SK-N-SH (cell line): ENCODE measurements at regions not wholly inside any gene's neighbourhood (a gene's known extent, or its start where the extent isn't known, plus 50 kb on each side); places are given as distances from the start of the nearest gene placed in this dataset.

ENCODE experiments used
- CTCF ChIA-PET: fragments of 300-600, 350-600 bp; formaldehyde crosslinking; extraction: SDS; loops from one replicate; lab custom pipeline; 2021; lab: Yijun Ruan, JAX
- POLR2A ChIA-PET: fragments of 350-600 bp; sonication (Branson Sonifier 250); formaldehyde crosslinking; extraction: SDS; loops from one replicate; lab custom pipeline; 2020; ENCODE audit warnings: antibody characterized with exemption, inconsistent platforms; lab: Yijun Ruan, JAX
- DNase-seq: peaks from one replicate; pipeline ENCODE4 v3.0.0; 2012
- H2AFZ ChIP-seq: fragments of 200-600 bp; sonication (generic); 2 replicates; pipeline ENCODE4 v1.8.1; 2016; ENCODE audit warnings: antibody characterized with exemption, mild to moderate bottlenecking, low read depth
- H3F3A ChIP-seq: fragments of 200-600 bp; sonication (generic); replicated peaks from 2 replicates; pipeline ENCODE3; 2016; ENCODE audit warnings: antibody characterized with exemption, mild to moderate bottlenecking; ENCODE audit not compliant: insufficient read depth
- H3K27ac ChIP-seq, 2 experiments: fragments of 200-500 bp in 1 of 2; fragments of 200-600 bp in 1 of 2; sonication (Bioruptor generic) in 1 of 2; sonication (generic), shearing (Covaris generic) in 1 of 2; 2 replicates each; pipeline versions ENCODE4 v1.5.1 to v1.6.1; 2014 to 2016; ENCODE audit warnings: low read depth in 2 of 2, inconsistent platforms in 1 of 2, low read length in 1 of 2, mild to moderate bottlenecking in 1 of 2, mixed read lengths in 1 of 2
- H3K27me3 ChIP-seq: fragments of 200-600 bp; sonication (generic), shearing (Covaris generic); 2 replicates; pipeline ENCODE4 v1.6.1; 2016; ENCODE audit warnings: mixed run types; ENCODE audit not compliant: insufficient read depth
- H3K36me3 ChIP-seq, 2 experiments: fragments of 200-500 bp in 1 of 2; fragments of 200-600 bp in 1 of 2; sonication (Bioruptor generic) in 1 of 2; sonication (generic) in 1 of 2; replicated peaks in 1 of 2; 2 replicates each; pipeline versions ENCODE3 to v1.5.1; 2014 to 2016; ENCODE audit warnings: low read length in 1 of 2, mild to moderate bottlenecking in 1 of 2; ENCODE audit not compliant: insufficient read depth in 2 of 2, control insufficient read depth in 1 of 2
- H3K4me1 ChIP-seq, 2 experiments: fragments of 200-500 bp in 1 of 2; fragments of 200-600 bp in 1 of 2; sonication (Bioruptor generic) in 1 of 2; sonication (generic), shearing (Covaris generic) in 1 of 2; 2 replicates each; pipeline versions ENCODE4 v1.5.1 to v1.6.1; 2014 to 2016; ENCODE audit warnings: low read depth in 1 of 2, low read length in 1 of 2, mixed run types in 1 of 2; ENCODE audit not compliant: insufficient read depth in 2 of 2, control insufficient read depth in 1 of 2
- H3K4me2 ChIP-seq: fragments of 200-600 bp; sonication (generic), shearing (Covaris generic); 2 replicates; pipeline ENCODE4 v1.6.1; 2017; ENCODE audit warnings: mixed run types
- H3K4me3 ChIP-seq, 2 experiments: fragments of 200-500 bp in 1 of 2; fragments of 200-600 bp in 1 of 2; sonication (Bioruptor generic) in 1 of 2; sonication (generic), shearing (Covaris generic) in 1 of 2; 2 replicates each; pipeline versions ENCODE4 v1.5.1 to v1.8.1; 2014 to 2016; ENCODE audit warnings: low read depth in 2 of 2, inconsistent platforms in 1 of 2, low read length in 1 of 2, mild to moderate bottlenecking in 1 of 2, mixed read lengths in 1 of 2, moderate library complexity in 1 of 2
- H3K79me2 ChIP-seq: fragments of 200-600 bp; sonication (generic); 2 replicates; pipeline ENCODE4 v1.8.1; 2017; ENCODE audit warnings: mild to moderate bottlenecking; ENCODE audit not compliant: insufficient read depth
- H3K9ac ChIP-seq: fragments of 200-600 bp; sonication (generic); 2 replicates; pipeline ENCODE4 v1.6.1; 2017; ENCODE audit warnings: mixed run types
- H3K9me2 ChIP-seq: fragments of 200-600 bp; sonication (generic); 2 replicates; pipeline ENCODE4 v1.6.1; 2017; ENCODE audit warnings: mixed run types
- H3K9me3 ChIP-seq: fragments of 200-600 bp; sonication (generic); 2 replicates; pipeline ENCODE4 v1.6.1; 2017; ENCODE audit warnings: mixed run types, mild to moderate bottlenecking, moderate library complexity
- H4K20me1 ChIP-seq: fragments of 200-600 bp; sonication (generic); 2 replicates; pipeline ENCODE4 v1.6.1; 2017; ENCODE audit warnings: mild to moderate bottlenecking, mixed run types; ENCODE audit not compliant: insufficient read depth
- EZH2phosphoT487 ChIP-seq: fragments of 200-600 bp; sonication (generic); IDR thresholded peaks from 2 replicates; pipeline ENCODE4 v1.6.1; 2017; ENCODE audit warnings: low read depth, mixed run types, mild to moderate bottlenecking, antibody characterized with exemption, moderate library complexity, borderline replicate concordance
- FOXJ3 ChIP-seq: sonication (generic); formaldehyde crosslinking; IDR thresholded peaks from 2 replicates; pipeline ENCODE4 v1.5.1; 2020; ENCODE audit warnings: mild to moderate bottlenecking, missing genetic modification reagents
- GATA2 ChIP-seq: sonication (generic); formaldehyde crosslinking; IDR thresholded peaks from 2 replicates; pipeline ENCODE4 v1.5.0; 2020; ENCODE audit warnings: mild to moderate bottlenecking, missing genetic modification reagents
- NFIC ChIP-seq: IDR thresholded peaks from 2 replicates; pipeline ENCODE4 v1.4.0; 2012; ENCODE audit warnings: borderline replicate concordance
- RCOR1 ChIP-seq: fragments of 150-350 bp; IDR thresholded peaks from 2 replicates; pipeline ENCODE4 v1.6.1; 2017; ENCODE audit warnings: antibody characterized with exemption, low read length
- TCF12 ChIP-seq: IDR thresholded peaks from 2 replicates; pipeline ENCODE4 v1.4.0; 2012
- TEAD4 ChIP-seq: IDR thresholded peaks from 2 replicates; pipeline ENCODE4 v1.4.0; 2012; ENCODE audit warnings: mild to moderate bottlenecking, borderline replicate concordance; ENCODE audit not compliant: insufficient read depth
- WGBS: methylation state at CpG from one replicate; pipeline ENCODE4 v1.1.6; 2017; ENCODE audit warnings: low lambda C conversion rate; 5-methylcytosine and 5-hydroxymethylcytosine counted together
- TF ChIP-seq, protein P1 (sequence below): fragments of 150-350 bp; IDR thresholded peaks from 2 replicates; pipeline ENCODE4 v1.6.1; 2017; ENCODE audit warnings: antibody characterized with exemption, low read length, low read depth, borderline replicate concordance
- TF ChIP-seq, protein P2 (sequence below): IDR thresholded peaks from 2 replicates; pipeline ENCODE4 v1.4.0; 2012; ENCODE audit warnings: low read depth, borderline replicate concordance
- TF ChIP-seq, protein P3 (sequence below): IDR thresholded peaks from 2 replicates; pipeline ENCODE4 v1.4.0; 2012; ENCODE audit warnings: low read depth
- TF ChIP-seq, protein P4 (sequence below): fragments of 200-600 bp; sonication (generic); IDR thresholded peaks from 2 replicates; pipeline ENCODE4 v1.6.1; 2017; ENCODE audit warnings: antibody characterized with exemption, mild to moderate bottlenecking, moderate library complexity
- TF ChIP-seq, protein P5 (sequence below): IDR thresholded peaks from 2 replicates; pipeline ENCODE4; 2012

DNA sequence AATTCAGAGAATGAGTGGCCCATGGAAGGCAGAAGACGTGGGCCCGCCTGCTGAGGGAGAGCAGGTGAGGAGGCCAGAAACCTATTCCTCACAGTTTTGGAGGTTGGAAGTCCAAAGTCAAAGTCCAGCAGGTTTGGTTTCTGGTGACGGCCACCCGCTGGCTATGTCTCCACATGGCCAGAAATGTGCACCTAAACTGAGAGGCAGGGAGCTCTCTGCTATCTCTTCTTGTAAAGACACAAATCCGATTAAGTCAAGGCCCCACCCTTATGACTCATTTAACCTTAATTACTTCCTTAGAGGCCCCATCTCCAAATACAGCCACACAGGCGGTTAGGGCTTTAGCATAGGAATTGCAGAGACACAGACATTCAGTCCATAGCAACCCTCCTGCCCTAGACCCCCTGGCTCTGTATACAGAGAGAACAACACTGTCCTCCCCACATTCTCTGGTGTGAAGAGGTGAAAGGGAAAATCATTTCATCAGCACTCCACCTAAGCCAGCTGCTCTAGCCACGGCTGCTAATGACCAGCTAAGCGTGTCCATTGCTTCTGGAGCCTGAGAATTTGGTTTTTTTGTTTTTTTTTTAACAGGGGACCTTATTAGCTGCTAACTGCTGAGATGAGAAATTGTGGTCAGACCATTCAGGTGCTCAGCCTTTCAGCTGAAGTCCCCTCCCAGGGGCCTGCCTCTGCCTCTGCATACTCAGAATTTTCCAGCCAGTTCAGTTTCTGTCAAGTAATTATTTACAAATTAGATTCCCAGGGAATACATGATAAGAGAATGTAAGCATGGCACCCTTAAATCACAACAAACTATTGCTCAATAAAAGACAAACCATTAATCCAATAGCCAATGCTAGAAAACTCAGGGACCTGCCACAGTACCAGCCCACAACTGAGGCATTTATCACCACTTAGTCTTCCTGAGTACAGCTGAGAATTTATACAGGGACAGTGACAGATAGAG lies 368.7 kb upstream of the ID2 start:
- 71% methylated on average over 8 of the region's 8 CpGs for WGBS
- H3K27ac ChIP-seq: no peak overlapping the region
- no peaks in the 10 kb centered on the region for H3K9me3 ChIP-seq
- H3F3A ChIP-seq: no peaks in the 10 kb centered on the region
- no peak for DNase-seq
- no peak overlapping the region for H3K4me3 ChIP-seq
- CTCF ChIA-PET: interaction anchor here (1.1 to 1.3 kb wide), 3 partner anchors 11 to 886 kb away, joined by 3 to 4 read pairs (median 4); no protein-coding TSS in a partner anchor
- no peak overlapping the region for H2AFZ ChIP-seq
- H4K20me1 ChIP-seq: no peaks in the 10 kb centered on the region
- POLR2A ChIA-PET: interaction anchor here (0.8 kb wide), 1 partner anchor 369 kb away, joined by 4 read pairs; the partner anchor contains the start of gene ID2
- H3K9me2 ChIP-seq: no peaks in the 10 kb centered on the region
- H3K9ac ChIP-seq: no peak overlapping the region
- peaks cover 0 to 17% of the 10 kb centered on the region in 2 experiments; a peak in 3 of 4 replicates for H3K4me1 ChIP-seq
- H3K27me3 ChIP-seq: no peaks in the 10 kb centered on the region
- TF ChIP-seq, protein P1, sequence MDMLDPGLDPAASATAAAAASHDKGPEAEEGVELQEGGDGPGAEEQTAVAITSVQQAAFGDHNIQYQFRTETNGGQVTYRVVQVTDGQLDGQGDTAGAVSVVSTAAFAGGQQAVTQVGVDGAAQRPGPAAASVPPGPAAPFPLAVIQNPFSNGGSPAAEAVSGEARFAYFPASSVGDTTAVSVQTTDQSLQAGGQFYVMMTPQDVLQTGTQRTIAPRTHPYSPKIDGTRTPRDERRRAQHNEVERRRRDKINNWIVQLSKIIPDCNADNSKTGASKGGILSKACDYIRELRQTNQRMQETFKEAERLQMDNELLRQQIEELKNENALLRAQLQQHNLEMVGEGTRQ: no peak
- TF ChIP-seq GATA2 (CRISPR knock-in tag): 0 out of 2 replicates have a peak, but pooled peaks have one; percentile 14
- H3K79me2 ChIP-seq: no peaks in the 10 kb centered on the region
- no peaks in the 10 kb centered on the region for H3K36me3 ChIP-seq
- no peak overlapping the region for H3K4me2 ChIP-seq

DNA sequence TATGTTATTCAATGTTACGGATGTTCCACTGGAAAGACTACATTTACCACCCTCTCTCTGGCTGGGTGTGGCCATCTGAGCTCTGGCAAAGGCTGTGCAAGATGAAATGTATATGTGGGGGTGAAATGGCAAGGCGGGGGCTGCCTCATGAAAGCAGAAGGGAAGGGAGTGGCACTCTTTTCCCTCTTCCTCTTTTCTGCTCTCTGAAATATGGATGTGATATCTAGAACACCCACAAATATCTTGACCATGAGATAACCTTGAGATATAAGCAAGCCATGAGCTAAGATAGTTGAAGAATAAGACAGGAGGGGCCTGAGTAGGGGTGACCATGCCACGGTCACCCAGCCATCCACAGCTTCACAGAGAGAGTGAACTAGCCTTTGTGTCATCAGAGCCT lies 367.8 kb upstream of the ID2 start:
- no peaks in the 10 kb centered on the region for H3K36me3 ChIP-seq
- peaks cover 0 to 17% of the 10 kb centered on the region in 2 experiments; a peak in 3 of 4 replicates for H3K4me1 ChIP-seq
- H3K4me3 ChIP-seq: no peak overlapping the region
- H3F3A ChIP-seq: no peaks in the 10 kb centered on the region
- CTCF ChIA-PET: interaction anchor here (1.1 to 1.3 kb wide), 3 partner anchors 12 to 887 kb away, joined by 3 to 4 read pairs (median 4); no protein-coding TSS in a partner anchor
- H3K9me3 ChIP-seq: no peaks in the 10 kb centered on the region
- H3K79me2 ChIP-seq: no peaks in the 10 kb centered on the region
- POLR2A ChIA-PET: no interaction called here
- no peak overlapping the region for H3K4me2 ChIP-seq
- 64% methylated on average over 3 of the region's 3 CpGs for WGBS
- TF ChIP-seq TEAD4 (no peak), RCOR1 (no peak), TCF12 (no peak), FOXJ3 (CRISPR knock-in tag) (no peak), EZH2phosphoT487 (no peak), NFIC (no peak)
- TF ChIP-seq, protein P2, sequence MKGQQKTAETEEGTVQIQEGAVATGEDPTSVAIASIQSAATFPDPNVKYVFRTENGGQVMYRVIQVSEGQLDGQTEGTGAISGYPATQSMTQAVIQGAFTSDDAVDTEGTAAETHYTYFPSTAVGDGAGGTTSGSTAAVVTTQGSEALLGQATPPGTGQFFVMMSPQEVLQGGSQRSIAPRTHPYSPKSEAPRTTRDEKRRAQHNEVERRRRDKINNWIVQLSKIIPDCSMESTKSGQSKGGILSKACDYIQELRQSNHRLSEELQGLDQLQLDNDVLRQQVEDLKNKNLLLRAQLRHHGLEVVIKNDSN: no peak
- TF ChIP-seq, protein P1: no peak
- TF ChIP-seq, protein P3, sequence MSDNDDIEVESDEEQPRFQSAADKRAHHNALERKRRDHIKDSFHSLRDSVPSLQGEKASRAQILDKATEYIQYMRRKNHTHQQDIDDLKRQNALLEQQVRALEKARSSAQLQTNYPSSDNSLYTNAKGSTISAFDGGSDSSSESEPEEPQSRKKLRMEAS: no peak
- TF ChIP-seq, protein P4, sequence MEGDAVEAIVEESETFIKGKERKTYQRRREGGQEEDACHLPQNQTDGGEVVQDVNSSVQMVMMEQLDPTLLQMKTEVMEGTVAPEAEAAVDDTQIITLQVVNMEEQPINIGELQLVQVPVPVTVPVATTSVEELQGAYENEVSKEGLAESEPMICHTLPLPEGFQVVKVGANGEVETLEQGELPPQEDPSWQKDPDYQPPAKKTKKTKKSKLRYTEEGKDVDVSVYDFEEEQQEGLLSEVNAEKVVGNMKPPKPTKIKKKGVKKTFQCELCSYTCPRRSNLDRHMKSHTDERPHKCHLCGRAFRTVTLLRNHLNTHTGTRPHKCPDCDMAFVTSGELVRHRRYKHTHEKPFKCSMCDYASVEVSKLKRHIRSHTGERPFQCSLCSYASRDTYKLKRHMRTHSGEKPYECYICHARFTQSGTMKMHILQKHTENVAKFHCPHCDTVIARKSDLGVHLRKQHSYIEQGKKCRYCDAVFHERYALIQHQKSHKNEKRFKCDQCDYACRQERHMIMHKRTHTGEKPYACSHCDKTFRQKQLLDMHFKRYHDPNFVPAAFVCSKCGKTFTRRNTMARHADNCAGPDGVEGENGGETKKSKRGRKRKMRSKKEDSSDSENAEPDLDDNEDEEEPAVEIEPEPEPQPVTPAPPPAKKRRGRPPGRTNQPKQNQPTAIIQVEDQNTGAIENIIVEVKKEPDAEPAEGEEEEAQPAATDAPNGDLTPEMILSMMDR: no peak
- TF ChIP-seq, protein P5, sequence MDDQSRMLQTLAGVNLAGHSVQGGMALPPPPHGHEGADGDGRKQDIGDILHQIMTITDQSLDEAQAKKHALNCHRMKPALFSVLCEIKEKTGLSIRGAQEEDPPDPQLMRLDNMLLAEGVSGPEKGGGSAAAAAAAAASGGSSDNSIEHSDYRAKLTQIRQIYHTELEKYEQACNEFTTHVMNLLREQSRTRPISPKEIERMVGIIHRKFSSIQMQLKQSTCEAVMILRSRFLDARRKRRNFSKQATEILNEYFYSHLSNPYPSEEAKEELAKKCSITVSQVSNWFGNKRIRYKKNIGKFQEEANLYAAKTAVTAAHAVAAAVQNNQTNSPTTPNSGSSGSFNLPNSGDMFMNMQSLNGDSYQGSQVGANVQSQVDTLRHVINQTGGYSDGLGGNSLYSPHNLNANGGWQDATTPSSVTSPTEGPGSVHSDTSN: no peak
- no peak overlapping the region for H2AFZ ChIP-seq
- H4K20me1 ChIP-seq: no peaks in the 10 kb centered on the region
- H3K9me2 ChIP-seq: no peaks in the 10 kb centered on the region
- no peak overlapping the region for H3K27ac ChIP-seq
- H3K27me3 ChIP-seq: no peaks in the 10 kb centered on the region
- no peak overlapping the region for H3K9ac ChIP-seq
- no peak for DNase-seq
